Caco-2 (cell line): ENCODE measurements at regions not wholly inside any gene's neighbourhood (a gene's known extent, or its start where the extent isn't known, plus 50 kb on each side); places are given as distances from the start of the nearest gene placed in this dataset.

Experiments used
- BruUV-seq: library from RNA; stranded (reverse); fragments of 400-500 nt; replicated peaks from 2 replicates; lab custom pipeline; 2021; lab: Mats Ljungman, UMichigan
- CTCF ChIA-PET: fragments of 300-600 bp; sonication (Branson Sonifier 250); formaldehyde crosslinking; loops from one replicate; lab custom pipeline; 2022; ENCODE audit warnings: antibody characterized with exemption; lab: Charles Lee
- POLR2A ChIA-PET: fragments of 300-600 bp; sonication (Branson Sonifier 250); formaldehyde crosslinking; loops from one replicate; lab custom pipeline; 2022; ENCODE audit warnings: antibody characterized with exemption; lab: Charles Lee
- DNase-seq, 2 experiments: peaks; one replicate each; pipeline versions ENCODE4 v3.0.0 to v3.0.0-alpha.2; 2020 to 2022
- H3K27me3 ChIP-seq: replicated peaks from 2 replicates; pipeline ENCODE4 v1.6.0; 2011; ENCODE audit warnings: low read length; ENCODE audit not compliant: control insufficient read depth, insufficient read depth
- H3K36me3 ChIP-seq: 2 replicates; pipeline ENCODE4 v1.5.1; 2011; ENCODE audit warnings: low read length; ENCODE audit not compliant: control insufficient read depth, insufficient read depth
- H3K4me1 ChIP-seq: fragments of 250-450 bp; sonication (Bioruptor Pico); 2 replicates; pipeline ENCODE4 v1.5.1; 2020; ENCODE audit warnings: mild to moderate bottlenecking
- H3K4me3 ChIP-seq: 2 replicates; pipeline ENCODE4 v1.5.1; 2011; ENCODE audit warnings: low read depth, mild to moderate bottlenecking, control low read depth, low read length
- H3K9me3 ChIP-seq: fragments of 250-450 bp; sonication (Bioruptor Pico); 2 replicates; pipeline ENCODE4 v1.5.1; 2020; ENCODE audit warnings: mild to moderate bottlenecking, moderate library complexity
- H3K27ac Mint-ChIP-seq: one replicate; pipeline ENCODE4 v1.8.0; 2022; ENCODE audit warnings: mixed read lengths; ENCODE audit not compliant: unreplicated experiment
- H3K27me3 Mint-ChIP-seq: one replicate; pipeline ENCODE4 v1.8.0; 2022; ENCODE audit warnings: mixed read lengths; ENCODE audit not compliant: insufficient read depth, unreplicated experiment
- H3K36me3 Mint-ChIP-seq: one replicate; pipeline ENCODE4 v1.8.0; 2022; ENCODE audit warnings: mild to moderate bottlenecking, mixed read lengths; ENCODE audit not compliant: insufficient read depth, unreplicated experiment
- H3K4me1 Mint-ChIP-seq: one replicate; pipeline ENCODE4 v1.8.0; 2022; ENCODE audit warnings: low read depth, mixed read lengths; ENCODE audit not compliant: unreplicated experiment
- H3K4me3 Mint-ChIP-seq: one replicate; pipeline ENCODE4 v1.8.0; 2022; ENCODE audit warnings: mild to moderate bottlenecking, moderate library complexity, mixed read lengths; ENCODE audit not compliant: unreplicated experiment
- H3K9me3 Mint-ChIP-seq: one replicate; pipeline ENCODE4 v1.8.0; 2022; ENCODE audit warnings: mixed read lengths; ENCODE audit not compliant: unreplicated experiment
- intact Hi-C: fragments of 100-400 bp; cut with micrococcal nuclease; formaldehyde crosslinking; loops from one replicate; pipeline ENCODE4 v1.10.0; 2022; ENCODE audit not compliant: unreplicated experiment
- TF ChIP-seq, protein P1 (sequence below), 2 experiments: fragments of 200-600 bp in 1 of 2; IDR thresholded peaks; 1 replicate in 1 of 2; 2 replicates in 1 of 2; pipeline versions ENCODE4 v1.5.1 to v1.8.0; 2011 to 2022; ENCODE audit warnings: antibody characterized with exemption in 1 of 2, control low read depth in 1 of 2, inconsistent platforms in 1 of 2, low read depth in 1 of 2, low read length in 1 of 2, mild to moderate bottlenecking in 1 of 2, moderate library complexity in 1 of 2; ENCODE audit not compliant: insufficient read depth in 1 of 2, severe bottlenecking in 1 of 2, unreplicated experiment in 1 of 2

DNA sequence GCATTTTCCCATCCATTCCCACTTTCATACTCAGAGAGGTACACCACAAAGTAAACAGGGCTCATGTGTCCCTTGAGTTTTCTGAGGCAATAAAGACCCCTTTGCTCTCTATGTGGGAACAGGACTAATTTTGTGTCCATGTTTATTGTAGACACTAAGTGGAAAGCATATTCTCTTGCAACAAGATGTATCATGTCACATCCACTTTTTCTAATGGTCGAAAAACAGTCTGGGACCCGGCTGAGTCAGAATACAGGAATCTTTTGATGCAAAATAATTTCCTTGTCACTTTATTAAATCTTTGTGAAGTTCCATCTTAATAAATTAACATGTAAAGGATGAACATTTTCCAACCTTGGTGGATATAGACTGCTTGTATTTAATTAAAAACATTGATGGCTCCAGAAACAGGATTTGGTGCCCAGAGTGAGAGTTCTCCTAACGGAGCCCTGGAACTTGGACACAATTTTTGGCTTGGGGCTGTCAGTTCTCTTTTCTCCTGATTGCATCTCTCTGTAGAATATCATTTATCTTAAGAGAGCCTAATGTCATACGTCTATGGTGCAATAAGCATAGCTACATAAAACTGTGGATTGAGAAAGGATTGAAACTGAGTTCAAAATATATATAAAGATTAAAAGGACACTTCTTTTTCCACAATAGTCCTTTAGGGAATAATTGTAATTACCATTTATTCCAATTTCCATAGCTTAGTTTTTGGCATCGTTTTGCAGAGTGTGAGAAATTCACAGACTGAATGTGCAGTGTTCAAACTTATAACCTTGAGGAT lies 1116.7 kb upstream of the SEMA6A start:
- intact Hi-C loops = no loop called here
- no peaks in the 10 kb centered on the region for H3K36me3 Mint-ChIP-seq
- Histone ChIP-seq H3K4me3 (no peak overlapping the region), H3K27me3 (no peaks in the 10 kb centered on the region), H3K9me3 (no peaks in the 10 kb centered on the region), H3K36me3 (no peaks in the 10 kb centered on the region), H3K4me1 (no peaks in the 10 kb centered on the region)
- DNase-seq = no peak
- no peaks in the 10 kb centered on the region for H3K27me3 Mint-ChIP-seq
- ChIA-PET CTCF (no interaction called here), POLR2A (no interaction called here)
- TF ChIP-seq, protein P1, sequence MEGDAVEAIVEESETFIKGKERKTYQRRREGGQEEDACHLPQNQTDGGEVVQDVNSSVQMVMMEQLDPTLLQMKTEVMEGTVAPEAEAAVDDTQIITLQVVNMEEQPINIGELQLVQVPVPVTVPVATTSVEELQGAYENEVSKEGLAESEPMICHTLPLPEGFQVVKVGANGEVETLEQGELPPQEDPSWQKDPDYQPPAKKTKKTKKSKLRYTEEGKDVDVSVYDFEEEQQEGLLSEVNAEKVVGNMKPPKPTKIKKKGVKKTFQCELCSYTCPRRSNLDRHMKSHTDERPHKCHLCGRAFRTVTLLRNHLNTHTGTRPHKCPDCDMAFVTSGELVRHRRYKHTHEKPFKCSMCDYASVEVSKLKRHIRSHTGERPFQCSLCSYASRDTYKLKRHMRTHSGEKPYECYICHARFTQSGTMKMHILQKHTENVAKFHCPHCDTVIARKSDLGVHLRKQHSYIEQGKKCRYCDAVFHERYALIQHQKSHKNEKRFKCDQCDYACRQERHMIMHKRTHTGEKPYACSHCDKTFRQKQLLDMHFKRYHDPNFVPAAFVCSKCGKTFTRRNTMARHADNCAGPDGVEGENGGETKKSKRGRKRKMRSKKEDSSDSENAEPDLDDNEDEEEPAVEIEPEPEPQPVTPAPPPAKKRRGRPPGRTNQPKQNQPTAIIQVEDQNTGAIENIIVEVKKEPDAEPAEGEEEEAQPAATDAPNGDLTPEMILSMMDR (IDR thresholded peaks at IDR 0.05; ENCODE audit: insufficient read depth in 1 of 2, low read depth in 1 of 2, low read length in 1 of 2, severe bottlenecking in 1 of 2, unreplicated experiment in 1 of 2) = no peak
- no peak overlapping the region for H3K27ac Mint-ChIP-seq
- no TSS peak for BruUV-seq
- no peaks in the 10 kb centered on the region for H3K4me1 Mint-ChIP-seq
- H3K4me3 Mint-ChIP-seq = no peak overlapping the region
- no peaks in the 10 kb centered on the region for H3K9me3 Mint-ChIP-seq

DNA sequence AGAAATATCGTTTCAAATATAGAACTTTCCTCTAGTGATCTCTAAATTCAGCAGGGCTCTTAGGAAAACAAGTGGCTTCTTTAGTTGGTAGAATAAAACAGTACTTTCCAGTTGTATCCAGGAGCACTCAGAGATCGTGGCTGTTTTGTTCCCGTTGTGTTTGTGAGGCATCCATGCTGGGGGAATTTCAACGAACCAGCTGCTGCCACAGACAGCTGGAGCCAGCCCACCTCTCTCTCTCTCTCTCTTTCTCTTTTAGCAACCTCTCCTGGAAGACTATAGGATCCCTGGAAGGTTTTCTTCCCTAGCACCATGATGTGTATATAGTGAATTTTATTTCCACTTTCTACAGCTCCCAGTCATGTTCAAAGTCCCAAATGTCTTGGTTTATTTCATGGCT lies 1116.0 kb upstream of the SEMA6A start:
- ChIA-PET CTCF (no interaction called here), POLR2A (no interaction called here)
- Histone ChIP-seq H3K9me3 (no peaks in the 10 kb centered on the region), H3K4me3 (no peak overlapping the region), H3K36me3 (no peaks in the 10 kb centered on the region), H3K27me3 (no peaks in the 10 kb centered on the region), H3K4me1 (no peaks in the 10 kb centered on the region)
- Mint-ChIP-seq H3K36me3 (no peaks in the 10 kb centered on the region), H3K27ac (no peak overlapping the region), H3K27me3 (no peaks in the 10 kb centered on the region), H3K4me3 (no peak overlapping the region), H3K4me1 (no peaks in the 10 kb centered on the region), H3K9me3 (no peaks in the 10 kb centered on the region)
- BruUV-seq = no TSS peak
- DNase-seq = no peak
- TF ChIP-seq, protein P1 (IDR thresholded peaks at IDR 0.05; ENCODE audit: insufficient read depth in 1 of 2, low read depth in 1 of 2, low read length in 1 of 2, severe bottlenecking in 1 of 2, unreplicated experiment in 1 of 2) = no peak
- intact Hi-C loops = no loop called here

DNA sequence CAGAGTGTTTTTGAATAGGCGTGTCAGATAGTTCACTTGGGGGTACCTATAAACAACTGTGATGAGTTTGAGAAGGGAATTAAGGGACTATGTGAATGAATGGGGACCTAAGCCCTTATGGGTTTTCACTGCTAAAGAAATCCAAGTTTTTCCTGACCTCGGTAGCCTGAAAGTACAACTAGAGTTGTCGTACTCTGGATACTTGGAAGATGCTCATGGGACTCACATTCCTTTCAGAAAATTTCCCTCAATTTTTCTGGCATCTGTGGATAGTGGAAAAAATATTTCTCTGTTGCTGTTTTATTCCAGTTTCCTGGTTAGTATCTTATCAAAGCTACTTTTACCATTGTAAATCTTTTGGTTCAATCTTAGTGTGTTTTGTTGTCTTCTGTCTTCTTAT lies 1112.3 kb upstream of the SEMA6A start:
- intact Hi-C loops = no loop called here
- TF ChIP-seq, protein P1 (IDR thresholded peaks at IDR 0.05; ENCODE audit: insufficient read depth in 1 of 2, low read depth in 1 of 2, low read length in 1 of 2, severe bottlenecking in 1 of 2, unreplicated experiment in 1 of 2) = no peak
- no TSS peak for BruUV-seq
- Histone ChIP-seq H3K36me3 (no peaks in the 10 kb centered on the region), H3K9me3 (no peaks in the 10 kb centered on the region), H3K4me3 (no peak overlapping the region), H3K4me1 (no peaks in the 10 kb centered on the region), H3K27me3 (no peaks in the 10 kb centered on the region)
- CTCF ChIA-PET = no interaction called here
- H3K4me3 Mint-ChIP-seq = no peak overlapping the region
- no peak for DNase-seq
- POLR2A ChIA-PET = no interaction called here
- no peaks in the 10 kb centered on the region for H3K9me3 Mint-ChIP-seq
- no peak overlapping the region for H3K27ac Mint-ChIP-seq
- peaks cover 10% of the 10 kb centered on the region for H3K27me3 Mint-ChIP-seq
- no peaks in the 10 kb centered on the region for H3K4me1 Mint-ChIP-seq
- no peaks in the 10 kb centered on the region for H3K36me3 Mint-ChIP-seq
